GM12864 (cell line): ENCODE measurements at regions not wholly inside any gene's neighbourhood (a gene's known extent, or its start where the extent isn't known, plus 50 kb on each side); places are given as distances from the start of the nearest gene placed in this dataset.

Experiments used
- DNase-seq: peaks from one replicate; pipeline ENCODE4 v3.0.0-alpha.2; 2011; ENCODE audit warnings: low read depth
- H3K4me3 ChIP-seq: 2 replicates; pipeline ENCODE4 v1.5.1; 2011; ENCODE audit warnings: mild to moderate bottlenecking, low read depth, low read length, control low read depth
- TF ChIP-seq, protein P1 (sequence below): IDR thresholded peaks from 2 replicates; pipeline ENCODE4 v1.5.1; 2011; ENCODE audit warnings: low read depth, mild to moderate bottlenecking, moderate library complexity, low read length, control low read depth, inconsistent platforms; ENCODE audit errors: missing control alignments

DNA sequence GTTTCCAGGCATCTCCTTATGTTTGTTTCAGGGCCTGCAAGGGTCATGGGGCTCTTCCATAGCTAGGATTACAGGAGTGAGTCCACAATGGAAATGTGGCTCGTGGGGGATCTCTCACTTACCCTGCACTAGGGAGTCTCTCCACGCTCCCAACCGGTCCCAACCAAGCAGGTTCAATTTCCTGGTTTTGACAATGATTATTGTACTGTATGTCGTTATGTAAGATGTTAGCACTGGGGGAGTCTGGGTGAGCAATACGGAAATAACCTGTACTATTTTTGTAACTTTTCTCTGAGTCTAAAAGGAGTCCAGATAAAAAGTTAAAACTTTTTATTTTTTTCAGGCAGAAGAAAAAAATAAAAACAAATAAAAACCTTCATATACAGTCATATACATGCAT, 325.7 kb upstream of the RGS6 start:
- TF ChIP-seq, protein P1, sequence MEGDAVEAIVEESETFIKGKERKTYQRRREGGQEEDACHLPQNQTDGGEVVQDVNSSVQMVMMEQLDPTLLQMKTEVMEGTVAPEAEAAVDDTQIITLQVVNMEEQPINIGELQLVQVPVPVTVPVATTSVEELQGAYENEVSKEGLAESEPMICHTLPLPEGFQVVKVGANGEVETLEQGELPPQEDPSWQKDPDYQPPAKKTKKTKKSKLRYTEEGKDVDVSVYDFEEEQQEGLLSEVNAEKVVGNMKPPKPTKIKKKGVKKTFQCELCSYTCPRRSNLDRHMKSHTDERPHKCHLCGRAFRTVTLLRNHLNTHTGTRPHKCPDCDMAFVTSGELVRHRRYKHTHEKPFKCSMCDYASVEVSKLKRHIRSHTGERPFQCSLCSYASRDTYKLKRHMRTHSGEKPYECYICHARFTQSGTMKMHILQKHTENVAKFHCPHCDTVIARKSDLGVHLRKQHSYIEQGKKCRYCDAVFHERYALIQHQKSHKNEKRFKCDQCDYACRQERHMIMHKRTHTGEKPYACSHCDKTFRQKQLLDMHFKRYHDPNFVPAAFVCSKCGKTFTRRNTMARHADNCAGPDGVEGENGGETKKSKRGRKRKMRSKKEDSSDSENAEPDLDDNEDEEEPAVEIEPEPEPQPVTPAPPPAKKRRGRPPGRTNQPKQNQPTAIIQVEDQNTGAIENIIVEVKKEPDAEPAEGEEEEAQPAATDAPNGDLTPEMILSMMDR, result no peak
- H3K4me3 ChIP-seq, result no peak overlapping the region
- no peak for DNase-seq

DNA sequence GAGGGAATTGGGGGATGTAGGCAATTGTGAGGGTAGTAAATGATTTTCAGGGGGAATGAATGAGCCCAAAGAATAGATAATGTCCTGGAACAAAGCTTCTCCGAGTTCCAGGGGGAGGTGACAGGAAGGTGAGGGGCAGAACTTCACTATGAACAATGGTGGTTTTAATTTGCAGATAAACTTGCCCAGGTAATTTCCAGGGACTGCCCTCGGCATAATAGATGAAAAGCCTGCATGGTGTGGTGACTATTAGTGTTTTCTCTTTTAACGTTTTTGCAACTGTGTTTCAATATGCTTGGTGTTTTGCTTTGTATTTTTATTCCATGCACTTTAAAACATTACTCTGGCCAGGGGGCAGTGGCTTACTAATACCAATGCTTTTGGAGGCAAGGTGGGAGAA, 325.2 kb upstream of the RGS6 start:
- H3K4me3 ChIP-seq, result no peak overlapping the region
- TF ChIP-seq, protein P1, result no peak
- DNase-seq, result no peak

DNA sequence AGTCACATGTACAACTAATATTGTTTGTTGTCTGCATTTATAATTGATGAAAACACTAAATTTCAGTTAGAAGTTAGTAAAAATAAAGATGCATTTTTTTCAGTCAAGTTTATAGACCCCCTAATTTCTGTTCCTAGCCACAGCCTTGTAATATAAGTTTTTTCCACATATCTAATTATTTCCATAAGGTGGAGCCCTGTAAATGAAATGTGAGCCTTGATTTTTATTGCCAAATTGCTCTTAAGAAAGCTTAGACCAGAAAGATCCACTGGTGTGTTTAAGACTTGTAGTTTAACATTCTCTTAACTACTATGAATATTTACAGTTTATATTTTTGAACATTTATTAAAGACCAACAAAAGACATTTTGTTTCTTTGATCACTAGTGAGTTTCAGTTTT, 322.1 kb upstream of the RGS6 start:
- TF ChIP-seq, protein P1, result no peak
- DNase-seq, result no peak
- no peak overlapping the region for H3K4me3 ChIP-seq

DNA sequence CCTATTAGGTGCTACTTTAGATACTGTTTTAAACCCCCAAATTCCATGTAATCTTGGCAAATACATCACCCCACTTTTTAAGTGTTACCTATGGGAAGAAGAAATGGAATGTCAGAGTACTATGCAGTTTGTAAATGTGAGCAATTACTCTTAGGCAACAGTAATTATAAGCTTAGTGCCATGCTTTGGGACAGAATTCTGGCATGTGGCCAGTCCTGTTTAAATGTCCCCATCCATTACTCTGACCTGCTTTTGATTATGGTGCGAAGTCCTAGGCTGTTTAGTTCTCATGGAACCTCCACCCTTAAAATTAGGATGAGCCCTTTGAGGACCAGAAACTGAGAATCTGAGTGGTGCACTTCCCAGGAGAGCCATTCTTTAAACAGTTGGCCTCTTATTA, 321.4 kb upstream of the RGS6 start:
- no peak overlapping the region for H3K4me3 ChIP-seq
- TF ChIP-seq, protein P1, result no peak
- no peak for DNase-seq

DNA sequence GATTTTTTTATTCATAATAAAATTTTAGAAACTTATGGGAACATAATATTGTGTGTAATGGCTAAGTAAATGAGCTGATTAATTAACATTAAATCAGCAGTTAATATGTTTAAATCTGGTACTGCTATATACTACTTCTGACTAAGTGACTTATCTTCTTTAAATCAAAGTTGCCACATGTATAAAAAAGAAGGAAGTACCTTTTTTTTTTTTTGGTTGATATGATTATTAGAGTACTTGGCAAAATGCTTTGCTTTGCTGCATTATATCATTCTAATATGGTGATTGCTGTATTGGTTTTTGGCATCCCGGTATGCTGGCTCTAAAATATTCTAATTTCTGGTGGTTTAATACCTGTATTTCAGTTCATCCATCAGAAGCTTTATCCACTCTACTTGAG, 319.1 kb upstream of the RGS6 start:
- TF ChIP-seq, protein P1, result no peak
- DNase-seq, result no peak
- H3K4me3 ChIP-seq, result no peak overlapping the region

DNA sequence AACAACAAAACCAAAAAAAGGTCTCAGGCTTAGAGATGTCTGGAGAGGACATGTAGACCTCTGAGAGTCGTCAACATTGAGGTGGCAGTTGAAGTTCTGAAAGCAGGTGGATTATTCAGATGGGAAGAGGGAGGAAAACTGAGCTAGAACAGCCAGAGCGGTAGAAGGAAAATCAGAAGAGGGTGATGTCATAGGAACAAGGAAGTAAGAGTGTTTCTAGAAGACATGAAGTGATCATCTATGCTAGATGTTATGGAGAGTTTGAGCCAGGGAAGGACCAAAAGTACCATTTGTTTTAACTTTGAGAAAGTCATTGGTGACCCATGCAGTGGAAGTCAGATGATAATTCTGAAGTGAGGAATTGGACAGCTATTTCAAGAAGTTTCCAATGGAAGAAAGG, 316.2 kb upstream of the RGS6 start:
- no peak for DNase-seq
- no peak overlapping the region for H3K4me3 ChIP-seq
- TF ChIP-seq, protein P1, result no peak

DNA sequence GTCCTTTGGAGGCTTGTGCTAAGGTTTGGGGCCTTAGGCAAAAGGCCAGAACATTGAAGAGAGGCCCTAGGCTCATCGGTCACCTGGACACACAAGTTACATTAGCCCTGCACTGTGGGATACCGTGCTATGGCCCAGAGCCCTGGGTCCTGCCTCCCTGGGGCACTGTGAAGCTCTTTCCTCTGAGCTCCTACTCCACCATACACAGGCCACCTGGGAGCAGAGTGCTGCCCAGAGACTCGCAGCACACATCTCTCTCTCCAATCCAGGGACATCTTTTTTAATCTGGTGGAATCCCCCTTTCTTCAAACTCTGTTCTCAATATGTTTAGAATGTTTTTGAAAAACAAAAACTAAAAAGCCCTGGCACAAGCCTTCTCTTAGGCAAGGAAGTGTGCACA, 314.2 kb upstream of the RGS6 start:
- H3K4me3 ChIP-seq, result no peak overlapping the region
- TF ChIP-seq, protein P1, result no peak
- no peak for DNase-seq
